ENCODE measurements at regions not wholly inside any gene's neighbourhood (a gene's known extent, or its start where the extent isn't known, plus 50 kb on each side); places are given as distances from the start of the nearest gene placed in this dataset.

DNA sequence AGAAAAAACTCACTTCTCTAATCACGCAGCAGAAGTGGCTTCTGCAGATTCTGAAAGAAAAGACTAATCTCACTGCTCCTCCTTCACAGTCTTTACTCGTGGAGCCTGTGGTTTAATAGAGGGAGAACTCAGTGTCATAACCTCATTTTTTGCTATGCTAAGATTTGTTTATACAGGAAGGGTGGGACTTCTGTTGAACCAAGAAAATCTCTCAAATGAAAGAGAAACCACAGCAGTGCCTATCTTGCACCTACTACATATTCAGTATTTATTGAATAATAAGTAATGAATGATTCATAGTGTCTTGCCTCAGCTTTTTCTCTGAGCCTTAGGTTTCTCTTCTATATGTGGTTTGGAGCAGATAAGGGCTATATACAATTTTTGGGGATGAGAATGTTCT lies 136.1 kb upstream of the DMAC1 start:
- DNase-seq, result no peak

DNA sequence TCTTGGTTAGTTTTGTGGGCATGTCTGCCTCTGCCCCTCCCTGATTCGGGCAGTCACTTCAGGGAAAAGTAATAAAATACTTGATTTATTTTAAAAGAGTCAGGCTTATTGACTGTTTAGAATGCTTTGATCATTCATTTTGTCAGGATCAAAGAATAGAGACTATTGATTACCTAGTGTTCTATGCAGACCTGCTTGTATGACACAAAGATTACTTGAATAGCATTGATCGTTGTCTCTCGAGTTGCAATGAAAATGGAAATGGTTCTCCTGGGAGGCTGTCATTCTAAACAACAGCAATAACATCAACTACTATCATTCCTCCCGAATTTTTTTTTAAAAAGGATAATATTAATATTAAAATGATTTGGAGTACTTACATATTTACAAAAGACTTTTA lies 133.2 kb upstream of the DMAC1 start:
- no peak for DNase-seq

DNA sequence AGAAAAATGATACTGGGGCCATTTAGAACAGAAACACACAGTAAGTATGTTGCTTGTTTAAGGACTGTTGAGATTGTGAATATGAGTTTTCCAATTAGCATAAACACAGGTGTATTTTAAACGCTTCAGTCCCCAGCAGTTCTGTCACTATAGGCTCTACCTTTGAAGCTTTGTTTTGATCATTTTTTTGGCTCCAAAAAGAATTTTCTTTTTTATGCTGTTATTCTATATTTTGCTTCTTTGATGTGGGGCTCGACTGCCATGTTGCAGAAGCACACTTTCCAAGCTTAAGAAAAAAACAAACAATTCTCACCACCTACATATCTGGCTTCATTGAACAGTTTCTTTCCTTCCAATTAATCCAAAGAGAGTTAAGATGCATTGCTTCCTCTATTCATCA lies 131.0 kb upstream of the DMAC1 start:
- DNase-seq, result no peak

DNA sequence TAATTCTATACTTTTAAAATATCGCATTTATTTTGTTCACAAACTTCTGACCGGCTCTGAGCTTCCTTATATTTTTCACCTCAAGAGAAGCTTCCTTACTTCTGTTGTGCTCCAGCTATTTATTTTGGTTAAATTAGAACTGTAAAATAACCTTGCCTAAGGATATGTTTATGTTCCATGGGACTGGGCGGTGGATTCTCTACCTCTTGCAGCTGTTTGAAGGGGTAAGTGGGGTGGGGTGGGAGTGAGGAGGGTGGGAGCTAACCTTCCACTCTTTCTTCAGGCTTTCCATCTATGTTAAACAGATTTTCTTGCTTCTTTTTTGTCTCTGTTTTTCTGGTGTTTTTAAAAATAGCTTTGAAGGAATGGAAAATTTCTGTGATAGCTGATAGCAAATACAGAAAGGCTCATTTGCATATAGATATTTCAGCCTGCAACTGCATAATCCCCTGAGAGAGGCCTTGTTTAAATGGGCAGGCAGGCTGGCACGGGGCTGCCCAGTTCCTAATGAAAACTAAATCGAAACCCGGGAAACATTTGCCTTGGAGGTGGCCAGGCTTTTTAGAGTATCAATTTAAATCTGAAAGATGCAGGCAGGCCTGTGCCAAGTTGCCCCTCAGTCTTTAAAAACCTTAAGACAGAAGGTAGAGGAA lies 122.1 kb upstream of the DMAC1 start:
- DNase-seq, result no peak

DNA sequence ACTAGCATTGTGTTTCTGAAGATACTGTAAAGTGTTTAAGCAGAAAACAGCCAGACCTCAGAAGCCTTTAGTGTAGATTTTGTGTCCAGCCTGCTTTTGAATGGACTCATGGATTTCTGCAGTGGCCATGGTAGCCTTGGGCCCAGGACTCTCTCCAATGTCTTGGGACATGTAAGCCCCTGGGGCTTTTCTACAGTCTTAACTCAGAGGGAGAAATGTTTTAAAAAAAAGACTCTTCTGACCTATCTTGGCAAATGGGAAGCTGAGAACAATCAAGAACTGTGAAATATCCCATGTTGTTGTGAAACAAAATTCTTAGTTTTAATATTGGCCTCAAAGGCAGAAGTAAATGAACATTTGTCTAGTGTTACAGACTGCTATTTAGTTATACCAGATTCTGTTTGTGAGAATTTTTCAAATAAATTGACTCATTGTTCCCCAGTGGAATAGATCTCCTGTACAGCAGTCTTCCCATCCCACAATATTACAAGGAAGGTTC lies 112.5 kb upstream of the DMAC1 start:
- DNase-seq, result no peak

DNA sequence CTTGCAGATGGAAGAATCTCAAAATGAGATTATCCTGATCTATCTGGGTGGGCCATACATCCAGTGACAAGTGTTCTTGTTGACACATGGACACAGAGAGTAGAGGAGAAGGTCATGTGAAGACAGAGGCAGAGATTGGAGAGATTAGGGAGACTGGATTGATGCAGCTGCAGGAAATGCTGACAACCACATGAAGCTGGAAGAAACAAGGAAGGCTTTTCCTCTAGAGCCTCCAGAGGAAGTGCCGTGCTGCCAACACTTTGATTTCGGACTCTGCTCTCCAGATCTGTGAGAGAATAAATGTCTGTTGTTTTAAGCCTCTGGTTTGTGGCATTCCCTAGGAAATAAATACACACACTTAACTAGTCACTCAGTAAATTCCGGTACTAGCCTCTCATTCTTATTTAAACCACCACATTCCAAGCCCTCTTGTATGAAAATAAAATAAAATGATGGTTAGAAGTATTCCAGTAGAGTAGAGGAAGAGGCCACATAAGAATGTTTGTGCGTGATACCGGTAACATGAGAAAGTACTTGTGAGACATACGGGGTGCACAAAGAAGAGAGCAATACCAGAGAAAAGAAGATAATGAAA lies 110.9 kb upstream of the DMAC1 start:
- no peak for DNase-seq

DNA sequence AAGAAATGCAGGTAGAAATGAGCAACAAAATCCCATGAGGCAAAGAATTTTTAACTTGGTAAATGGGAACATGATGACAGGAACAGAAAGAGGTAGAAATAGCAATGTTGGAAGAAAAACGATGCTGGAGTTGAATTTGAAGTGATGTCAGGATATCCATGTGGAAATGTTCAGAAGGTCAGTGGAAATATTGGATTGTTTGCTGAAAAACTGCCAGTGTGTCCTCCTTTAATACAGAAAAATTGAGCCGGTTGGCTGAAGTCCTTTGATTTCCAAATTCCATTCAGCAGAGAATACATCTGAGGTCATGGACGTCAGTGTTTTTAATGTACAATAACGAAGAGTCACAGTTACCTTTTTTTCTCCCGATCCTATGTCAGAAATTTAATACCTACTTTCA lies 110.0 kb upstream of the DMAC1 start:
- DNase-seq, result no peak

DNA sequence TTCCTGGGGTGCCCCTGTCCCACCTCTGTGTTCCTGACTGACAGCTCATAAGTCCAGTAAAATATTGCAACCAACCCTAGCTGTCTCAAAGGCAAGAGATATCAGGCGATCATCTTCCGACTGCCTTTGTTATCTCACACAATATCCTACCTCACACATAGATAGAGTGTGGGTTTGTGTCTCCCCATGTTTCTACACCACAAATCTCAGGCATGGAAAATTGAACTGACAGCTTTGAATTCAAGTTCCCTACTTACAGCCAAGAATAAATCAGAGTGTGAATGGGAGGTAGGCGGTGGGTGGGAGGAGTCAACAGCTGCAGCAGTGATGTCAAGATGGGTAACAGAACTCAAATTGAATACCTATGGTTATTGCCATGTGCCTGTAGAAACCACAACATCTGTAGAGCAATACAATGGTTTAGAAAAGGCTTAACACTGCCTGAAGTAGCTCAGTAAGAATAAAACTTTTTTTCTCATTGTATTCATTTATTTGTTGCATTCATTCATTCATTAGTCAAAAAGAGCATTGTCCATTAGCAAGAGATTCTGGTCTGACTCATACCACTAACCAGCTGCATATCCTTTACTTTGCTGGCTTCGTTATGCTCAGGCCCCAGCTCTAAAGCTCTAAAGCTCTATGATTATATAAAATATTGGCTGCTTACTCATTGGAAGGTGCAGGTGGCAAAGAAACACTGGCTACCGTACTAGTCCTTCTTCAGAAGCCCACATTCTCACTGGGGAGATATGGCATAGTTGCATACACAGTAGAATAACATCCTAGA lies 108.2 kb upstream of the DMAC1 start:
- DNase-seq, result no peak

DNA sequence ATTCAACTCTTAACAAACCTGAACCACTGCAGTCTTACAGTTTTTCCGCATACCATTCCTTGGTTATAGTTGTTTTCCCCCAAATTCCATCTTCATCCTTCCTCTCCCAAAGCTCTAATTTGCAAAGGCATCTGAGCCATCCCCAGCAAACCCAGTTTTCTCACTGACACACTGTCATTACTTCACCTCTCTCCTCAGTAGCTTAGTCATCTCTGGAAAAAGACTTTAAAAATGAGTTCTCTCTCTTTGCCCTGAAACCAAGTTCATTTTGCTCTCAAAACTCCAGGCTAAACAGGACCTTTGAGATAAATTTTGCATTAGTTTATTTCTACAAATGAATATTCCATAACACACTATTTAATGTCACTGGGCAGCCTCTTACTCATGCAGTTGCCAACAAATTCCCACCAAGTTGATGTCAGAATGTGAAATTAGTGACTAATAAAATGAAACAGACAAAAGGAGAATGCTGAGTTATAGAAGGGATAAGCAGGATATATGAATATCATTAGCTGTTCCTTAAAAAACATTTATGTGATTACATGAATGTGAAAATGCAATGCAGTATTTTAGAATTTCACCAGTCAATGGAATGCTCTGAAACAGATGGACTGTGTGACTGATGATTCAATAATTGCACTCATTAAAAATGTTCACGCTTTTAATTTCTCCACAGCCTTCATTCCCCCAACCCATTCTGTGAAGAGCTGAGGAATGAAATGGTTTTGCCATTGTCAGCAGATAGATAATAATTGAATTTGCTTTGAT lies 107.4 kb upstream of the DMAC1 start:
- DNase-seq, result no peak

DNA sequence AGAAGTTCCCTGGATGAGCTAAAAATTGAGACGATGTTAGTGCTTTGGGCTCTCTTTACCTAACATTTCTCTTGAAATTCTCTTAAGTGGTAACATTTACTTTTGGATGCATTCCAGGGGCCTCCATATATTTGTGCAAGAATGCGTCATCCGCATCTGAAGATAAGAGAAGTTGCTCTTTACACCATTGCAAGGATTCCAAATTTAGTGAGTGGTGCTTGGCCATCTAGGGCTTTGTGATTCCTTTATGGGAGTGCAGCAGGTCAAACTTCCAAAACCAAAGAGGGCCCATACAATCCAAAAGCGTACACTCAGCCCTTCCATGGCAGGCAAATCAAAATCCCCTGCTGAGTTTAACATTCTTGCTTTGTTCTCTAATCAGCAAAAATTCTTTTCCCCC lies 102.0 kb upstream of the DMAC1 start:
- no peak for DNase-seq

DNA sequence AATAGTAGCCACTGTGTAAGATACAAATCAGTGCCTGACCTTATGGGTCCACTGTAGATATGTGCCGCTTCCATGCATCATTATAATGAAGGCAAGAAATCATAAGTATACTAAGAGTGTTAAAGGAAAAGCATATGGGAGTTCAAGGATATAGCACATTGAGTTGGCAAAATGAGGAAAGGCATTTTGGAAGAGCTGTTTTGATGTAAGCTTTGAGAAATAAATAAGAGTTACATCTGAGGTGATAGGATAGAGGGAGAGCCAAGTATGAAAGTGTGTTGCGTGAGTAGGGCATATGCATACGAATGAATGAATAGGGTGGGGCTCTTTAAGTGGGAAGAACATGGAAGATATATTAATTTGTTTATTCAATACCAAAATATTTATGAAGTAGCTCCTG lies 101.0 kb upstream of the DMAC1 start:
- no peak for DNase-seq

DNA sequence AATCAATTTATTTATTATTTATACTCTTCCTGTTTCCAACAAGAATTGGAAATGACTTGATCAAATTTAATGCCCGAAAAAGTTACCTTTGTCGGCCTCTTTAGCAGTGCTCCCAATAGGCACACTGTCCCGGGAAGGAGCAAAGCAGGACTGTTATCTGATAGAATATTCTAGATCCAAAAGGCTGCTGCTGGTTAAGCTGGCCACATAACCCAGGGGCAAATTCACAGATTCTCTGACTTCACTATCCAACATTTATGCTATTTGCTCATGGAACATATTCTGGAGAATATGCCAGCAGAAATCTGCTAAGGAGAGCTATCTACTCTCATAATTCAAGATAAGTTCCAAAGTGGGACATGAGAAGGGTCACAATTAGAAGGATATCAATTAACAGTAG lies 100.2 kb upstream of the DMAC1 start:
- DNase-seq, result no peak

DNA sequence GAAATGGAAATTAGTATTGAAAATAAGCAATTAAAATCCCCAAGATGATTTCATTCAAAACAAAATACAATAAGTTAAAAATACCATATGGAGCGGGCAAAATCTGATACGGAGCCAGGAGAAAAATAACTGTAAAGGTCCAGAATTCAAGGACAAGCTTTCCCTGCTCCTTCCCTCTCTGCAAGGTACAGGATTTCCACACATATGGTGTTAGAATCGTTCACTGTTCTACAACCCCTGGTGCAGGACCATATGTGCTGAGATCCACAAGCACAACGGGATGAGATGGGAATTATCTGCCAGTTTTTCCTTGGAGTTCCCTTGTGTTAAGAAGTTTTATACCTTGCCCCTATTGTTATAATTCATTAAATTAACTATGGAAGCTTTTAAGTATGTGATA lies 94.7 kb upstream of the DMAC1 start:
- DNase-seq, result no peak

DNA sequence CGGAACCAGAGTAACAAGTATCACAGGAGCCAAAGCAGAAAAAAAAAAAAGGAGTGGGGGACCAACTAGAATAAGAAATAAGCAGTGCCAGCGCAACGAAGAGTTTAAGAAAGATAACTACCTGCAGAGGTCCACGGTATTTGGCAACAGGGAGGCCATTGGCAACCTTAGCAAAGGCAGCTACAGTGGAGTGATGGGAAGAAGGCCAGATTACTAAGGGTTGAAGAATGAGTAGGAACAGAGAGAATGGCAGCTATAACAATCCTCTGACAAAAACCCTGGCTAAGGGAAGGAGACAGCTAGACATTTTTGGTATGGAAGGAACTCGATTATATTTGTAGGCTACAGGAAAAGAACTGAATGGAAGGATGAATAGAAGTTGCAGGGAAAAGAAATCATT lies 93.4 kb upstream of the DMAC1 start:
- DNase-seq, result no peak

DNA sequence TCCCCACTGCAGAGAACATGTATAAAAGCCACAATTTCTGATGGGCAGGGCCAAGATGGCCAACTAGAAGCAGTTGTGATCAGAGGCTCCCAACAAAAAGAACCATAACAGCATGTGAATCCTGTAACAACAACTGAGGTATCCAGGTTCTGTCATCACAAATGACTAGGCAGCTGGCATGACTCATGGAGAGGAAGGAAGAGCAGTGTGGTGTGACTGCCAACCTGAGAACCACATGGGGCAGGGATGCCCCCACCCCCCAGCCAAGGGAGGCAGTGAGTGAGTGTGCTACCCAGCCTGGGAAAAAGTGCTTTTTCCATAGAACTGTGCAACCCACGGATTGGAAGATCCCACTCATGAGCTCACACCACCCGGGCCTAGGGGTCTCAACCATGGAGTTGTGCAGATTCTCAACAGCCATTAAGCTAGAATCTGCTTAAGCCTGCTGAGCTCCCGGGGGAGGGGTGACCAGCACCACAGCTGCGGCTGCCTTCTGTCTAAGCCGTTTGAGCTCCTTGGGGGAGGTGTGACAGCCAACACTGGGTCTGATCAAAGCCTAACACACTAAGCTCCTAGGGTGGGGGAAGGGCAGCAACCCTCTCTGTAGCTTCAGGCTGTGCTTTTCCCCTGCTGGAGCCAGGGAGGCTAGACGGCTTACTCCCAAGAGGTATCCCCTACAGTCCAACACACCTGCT lies 80.1 kb upstream of the DMAC1 start:
- DNase-seq, result no peak

DNA sequence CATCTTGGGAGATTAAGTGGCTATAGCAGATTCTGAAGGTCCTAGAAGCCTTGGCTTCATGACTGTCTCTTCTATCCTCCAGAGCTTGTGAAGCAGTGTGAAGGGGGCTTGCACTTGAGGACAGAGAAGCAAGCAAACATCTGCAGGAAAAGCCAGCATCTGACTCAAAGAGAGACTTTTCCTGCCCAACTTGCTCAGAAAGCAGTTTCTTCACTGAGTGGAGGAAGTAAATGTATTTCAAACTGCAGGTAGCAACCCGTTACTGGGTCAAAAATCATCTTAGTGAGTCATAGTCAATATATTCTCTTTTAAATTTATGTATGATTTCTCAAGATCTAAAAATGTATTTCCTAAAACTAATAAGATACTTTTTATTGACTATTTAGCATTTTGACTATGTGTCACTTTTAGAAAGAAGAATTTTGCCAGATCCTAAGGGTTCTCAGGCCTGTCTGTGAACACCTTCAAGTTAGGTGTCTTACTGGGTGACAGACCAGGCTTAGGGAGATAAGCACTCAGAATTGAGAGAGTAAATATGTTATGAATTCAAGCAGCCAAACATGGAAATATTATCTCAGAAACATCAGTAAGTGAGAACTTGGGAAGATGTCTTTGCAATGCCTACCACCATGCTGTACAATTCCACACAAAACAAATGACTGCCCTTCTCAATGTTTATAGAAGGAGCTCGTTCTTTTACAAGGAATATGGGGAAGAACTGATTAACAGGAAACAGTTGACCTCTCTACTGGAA lies 72.6 kb upstream of the DMAC1 start:
- no peak for DNase-seq

DNA sequence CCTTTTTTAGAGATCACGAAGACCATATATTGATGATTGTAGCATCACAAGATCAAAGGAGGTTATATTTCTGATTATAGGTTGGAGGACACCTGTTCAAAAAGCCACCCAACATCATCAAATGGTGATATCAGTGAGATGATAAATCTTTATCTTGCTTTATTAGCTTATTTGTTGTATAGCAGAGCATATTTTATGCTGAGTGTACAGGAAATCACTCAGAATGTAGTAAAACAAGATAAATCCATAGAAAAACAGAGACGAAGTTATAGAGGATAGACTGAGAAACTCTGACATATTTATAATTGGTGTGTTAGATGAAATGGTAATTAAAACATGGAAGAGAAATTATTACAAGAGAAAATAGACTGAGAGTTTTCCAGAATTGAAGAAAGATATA lies 69.8 kb upstream of the DMAC1 start:
- DNase-seq, result no peak

DNA sequence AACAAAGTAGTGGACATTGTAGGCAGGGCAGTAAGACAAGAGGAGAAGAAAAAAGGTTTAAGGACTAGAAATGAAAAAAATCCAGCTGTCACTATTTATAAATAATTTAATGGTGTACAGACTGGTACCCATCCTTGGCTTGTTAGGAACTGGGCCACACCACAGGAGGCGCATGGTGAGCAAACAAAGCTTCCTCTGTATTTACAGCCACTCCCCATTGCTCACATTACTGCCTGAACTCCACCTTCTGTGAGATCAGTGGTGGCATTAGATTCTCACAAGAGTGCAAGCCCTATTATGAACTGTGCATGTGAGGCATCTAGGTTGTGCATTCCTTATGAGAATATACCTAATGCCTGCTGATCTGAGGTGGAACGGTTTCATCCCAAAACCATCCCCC lies 62.6 kb upstream of the DMAC1 start:
- DNase-seq, result no peak

DNA sequence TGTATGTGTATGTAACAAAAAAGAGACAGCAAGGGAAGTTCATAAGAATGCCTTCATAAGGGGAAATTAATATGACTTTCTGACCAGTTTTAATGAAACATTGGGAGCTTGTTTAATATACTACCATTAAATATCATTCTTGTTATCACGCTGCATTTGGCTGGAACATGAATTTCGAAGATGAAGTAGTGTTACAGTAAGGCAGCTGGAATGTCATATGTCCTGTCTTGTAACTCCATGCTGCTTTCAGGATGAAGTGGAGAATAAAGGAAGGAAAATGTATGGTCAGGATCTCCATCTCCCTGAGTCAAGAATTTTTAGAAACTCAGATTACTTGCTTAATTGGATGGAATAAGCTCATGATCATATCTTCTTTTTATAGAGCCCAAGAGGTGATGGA lies 61.5 kb upstream of the DMAC1 start:
- no peak for DNase-seq

DNA sequence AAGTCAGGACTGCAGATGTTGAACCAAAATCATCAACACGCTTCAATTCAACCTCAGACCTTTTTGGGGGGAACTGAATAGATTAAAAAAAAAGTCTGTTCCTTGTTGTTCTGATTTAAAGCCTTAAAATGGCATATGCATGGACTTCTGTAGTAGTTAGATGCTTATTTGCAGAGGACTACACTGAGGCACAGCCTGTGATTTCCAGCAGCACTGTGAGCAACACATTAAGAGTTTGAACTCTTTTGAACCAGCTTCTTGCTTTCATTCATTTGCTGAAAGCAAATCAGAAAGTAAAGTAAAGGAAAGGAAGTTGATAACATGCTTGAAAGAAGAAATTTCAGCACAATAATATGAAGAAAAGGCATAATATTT lies 60.7 kb upstream of the DMAC1 start:
- no peak for DNase-seq

DNA sequence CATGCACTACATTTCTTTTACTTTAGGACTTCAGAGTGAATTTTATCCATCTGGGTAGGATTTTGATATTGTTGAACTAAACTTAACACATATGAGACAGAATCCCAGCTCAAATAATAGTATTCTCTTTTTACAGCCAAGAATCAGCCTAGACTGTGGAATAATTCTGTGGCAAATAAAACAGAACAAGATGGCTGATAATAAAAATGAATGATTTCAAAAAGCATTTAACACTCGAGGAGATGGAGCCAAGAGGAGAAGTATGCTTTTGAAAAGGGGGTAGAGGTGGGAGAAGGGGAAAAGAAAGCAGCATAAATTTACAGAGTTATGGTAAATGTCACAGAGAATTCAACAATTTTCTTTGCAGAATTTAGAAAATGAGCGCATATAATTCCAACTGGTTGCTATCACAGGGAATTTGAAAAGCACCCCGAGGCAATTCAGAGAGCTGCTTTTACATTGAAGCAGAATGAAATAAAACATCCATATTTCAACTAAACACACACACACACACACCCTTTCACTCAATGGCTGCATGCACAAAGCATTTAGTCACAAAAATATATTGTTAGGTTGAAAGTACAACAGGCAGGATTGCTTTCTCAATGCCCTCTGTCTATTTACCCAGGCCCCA lies 60.2 kb upstream of the DMAC1 start:
- DNase-seq, result no peak

DNA sequence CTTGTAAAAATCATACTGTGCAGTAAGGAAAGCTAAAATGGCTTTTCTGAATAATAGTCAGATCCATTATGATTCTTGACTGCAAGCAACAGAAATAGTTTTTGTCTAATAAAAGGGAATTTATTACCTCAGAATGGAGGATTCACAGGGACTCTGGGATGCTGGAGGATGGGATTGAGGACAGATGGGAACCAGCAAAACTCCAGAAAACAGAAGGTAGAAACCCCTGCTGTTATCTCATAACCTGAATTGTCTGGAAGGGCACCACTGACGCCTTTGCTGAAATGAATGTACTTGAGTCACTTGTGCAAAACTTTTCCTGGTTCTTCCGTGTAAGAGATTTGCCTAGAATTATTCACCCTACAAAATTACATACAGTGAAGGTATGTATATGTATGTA lies 58.6 kb upstream of the DMAC1 start:
- DNase-seq, result no peak

All from DMS79 (cell line).